G401 (cell line): ENCODE measurements at regions not wholly inside any gene's neighbourhood (a gene's known extent, or its start where the extent isn't known, plus 50 kb on each side); places are given as distances from the start of the nearest gene placed in this dataset.

Experiments
- DNase-seq: peaks from one replicate; pipeline ENCODE4 v3.0.0-alpha.2; 2015; ENCODE audit warnings: low spot score
- in situ Hi-C: cut with HindIII; loops from 2 replicates; pipeline ENCODE4 v1.10.0; 2016; ENCODE audit warnings: low sequenced_read_pairs, mixed read lengths

DNA sequence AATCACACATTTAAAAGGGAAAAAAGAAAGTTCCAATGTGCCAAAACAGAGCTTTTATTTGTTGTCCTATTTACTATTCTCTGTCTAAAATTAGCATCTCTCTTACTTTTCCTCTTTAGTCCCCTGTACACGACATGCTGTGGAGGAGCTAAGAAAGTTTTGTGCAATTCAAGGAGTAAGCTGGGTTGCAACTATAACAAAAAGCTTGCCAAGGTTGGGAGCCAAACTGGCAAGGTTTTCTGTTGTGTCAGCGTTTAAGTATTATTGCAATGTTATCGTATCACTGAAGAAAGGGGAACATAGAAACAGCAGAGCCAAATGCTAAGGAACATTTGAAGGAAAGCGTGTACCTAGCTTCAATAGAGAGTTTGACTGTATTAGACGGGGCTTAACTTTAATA, 680.8 kb downstream of the CETN3 start:
- in situ Hi-C loops: no loop called here

GRCh38 chr5:89728134-89728533, 681.4 kb downstream of the CETN3 start:
- in situ Hi-C loops: no loop called here
- no peak for DNase-seq

More for the DNA sequence above, 680.8 kb downstream of the CETN3 start:
- no peak for DNase-seq

DNA sequence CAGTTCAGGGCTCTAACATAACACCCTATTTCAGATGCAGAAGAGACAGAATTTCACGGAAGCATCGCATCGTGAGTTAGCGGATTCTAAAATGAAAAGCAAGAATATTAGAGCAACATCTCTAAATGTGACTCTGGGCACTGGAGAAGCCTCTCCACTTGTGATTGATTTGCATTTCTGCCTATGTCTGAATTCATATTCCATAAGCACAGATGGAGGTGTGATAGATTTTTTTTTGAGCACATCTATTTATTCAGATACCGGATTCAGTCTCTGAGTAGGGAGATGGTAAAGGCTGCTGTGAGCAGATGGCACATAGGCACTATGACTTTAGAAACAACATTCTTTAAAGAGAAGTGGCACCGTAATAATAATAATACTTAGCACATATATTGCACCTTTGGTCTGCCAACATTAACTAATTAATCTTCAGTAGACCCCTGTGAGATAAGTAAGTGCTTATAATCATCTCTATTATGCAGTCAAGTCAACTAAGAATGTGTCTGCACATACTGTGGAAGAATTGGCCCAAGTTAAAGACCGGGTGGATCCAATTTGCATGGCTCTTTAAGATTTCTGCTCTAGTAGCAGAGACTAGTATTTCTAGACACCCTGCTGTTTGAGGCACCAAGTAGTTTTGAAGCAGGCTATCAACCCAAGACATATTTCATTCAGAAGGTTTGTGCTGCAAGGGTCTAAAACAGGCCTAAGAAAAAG, 685.0 kb downstream of the CETN3 start:
- no peak for DNase-seq
- in situ Hi-C loops: no loop called here

GRCh38 chr5:89723907-89724306, 685.6 kb downstream of the CETN3 start:
- in situ Hi-C loops: no loop called here
- no peak for DNase-seq

- in situ Hi-C loops: no loop called here
- no peak for DNase-seq
These were observed 687.0 kb downstream of the CETN3 start for GRCh38 chr5:89722538-89722937.

DNA sequence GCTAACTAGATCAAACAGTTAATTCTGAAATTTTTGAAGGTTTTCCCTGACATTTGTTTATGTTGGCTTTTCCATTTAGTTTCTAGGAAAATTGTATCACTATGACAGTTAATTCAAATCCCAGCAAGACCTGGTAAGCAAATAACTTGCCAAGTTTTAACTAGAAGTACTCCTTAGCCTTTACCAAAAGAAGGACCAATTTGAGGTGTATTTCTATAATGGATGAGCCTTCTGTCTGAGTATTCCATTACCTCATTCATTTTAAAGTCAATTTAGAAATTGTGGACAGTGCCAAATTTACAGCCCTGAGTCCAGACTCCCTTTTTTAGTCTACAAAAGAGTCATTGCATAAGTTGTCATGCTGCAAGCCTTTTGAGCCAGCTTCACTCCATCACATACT, 687.6 kb downstream of the CETN3 start:
- in situ Hi-C loops: no loop called here
- no peak for DNase-seq

DNA sequence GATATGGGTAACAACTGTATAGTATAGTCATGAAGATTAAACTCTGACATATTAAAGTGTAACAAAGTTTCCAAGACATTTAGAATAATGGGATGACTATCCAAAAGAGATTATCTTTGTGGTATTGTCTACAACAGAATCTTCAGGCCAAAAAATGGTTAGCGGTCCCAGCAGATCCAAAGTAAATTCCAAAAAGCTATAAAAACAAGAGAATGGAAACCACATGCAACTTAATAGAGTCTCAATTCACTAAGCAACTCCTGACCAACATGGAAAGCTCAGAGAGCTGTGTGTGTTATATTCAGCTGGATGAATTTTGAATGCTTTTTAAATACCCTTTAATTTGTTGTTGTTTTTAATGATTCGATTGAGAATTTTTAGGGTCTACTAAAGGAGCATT, 688.2 kb downstream of the CETN3 start:
- no peak for DNase-seq
- in situ Hi-C loops: no loop called here

DNA sequence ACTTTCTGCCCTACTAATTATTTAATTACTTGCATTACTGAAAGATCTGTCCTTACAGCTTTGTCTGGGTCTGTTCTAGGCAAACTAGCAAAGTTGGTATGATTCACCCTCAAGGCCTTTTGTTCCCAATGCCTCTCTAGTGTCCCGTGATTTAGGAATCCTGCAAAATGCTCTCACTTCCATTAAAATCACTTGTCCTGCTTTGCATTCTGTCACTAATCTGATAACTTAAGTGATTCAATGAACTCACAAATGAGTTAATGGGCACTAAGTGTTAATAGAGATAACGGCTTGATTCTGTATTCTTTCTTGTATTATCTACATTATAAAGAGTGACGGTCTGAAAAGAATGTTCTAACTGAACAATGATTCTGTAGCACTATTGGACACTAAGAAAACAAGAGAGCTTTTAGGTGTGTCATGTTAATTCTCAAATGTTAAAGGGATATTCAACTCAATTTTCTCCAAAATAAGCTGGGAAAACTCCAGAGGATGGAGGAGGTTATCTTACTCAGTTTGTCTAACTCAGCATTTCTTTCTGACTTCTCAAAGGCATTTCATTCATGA, 697.3 kb downstream of the CETN3 start:
- no peak for DNase-seq
- in situ Hi-C loops: no loop called here

- DNase-seq: no peak
- in situ Hi-C loops: no loop called here
These were observed 698.0 kb downstream of the CETN3 start for GRCh38 chr5:89711526-89711925.

DNA sequence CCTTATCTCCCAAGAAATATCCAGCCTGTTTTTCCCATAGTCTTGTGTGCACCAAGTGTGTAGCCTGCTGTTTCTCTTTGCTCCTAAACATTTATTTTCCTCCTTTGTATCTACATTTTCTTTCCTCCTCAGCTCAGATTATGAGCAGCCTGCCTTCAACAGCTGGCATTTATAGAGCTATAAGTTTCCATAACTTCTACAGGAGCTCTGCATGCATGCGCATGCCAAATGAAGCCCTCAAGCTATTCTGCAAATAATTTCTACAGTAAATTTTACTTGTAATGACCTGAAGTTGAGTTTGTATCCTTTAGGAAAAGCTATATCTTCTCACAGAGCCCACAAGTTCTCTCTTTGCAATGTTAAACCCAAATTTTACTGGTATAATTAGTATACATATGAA, 699.5 kb downstream of the CETN3 start:
- in situ Hi-C loops: no loop called here
- DNase-seq: no peak

DNA sequence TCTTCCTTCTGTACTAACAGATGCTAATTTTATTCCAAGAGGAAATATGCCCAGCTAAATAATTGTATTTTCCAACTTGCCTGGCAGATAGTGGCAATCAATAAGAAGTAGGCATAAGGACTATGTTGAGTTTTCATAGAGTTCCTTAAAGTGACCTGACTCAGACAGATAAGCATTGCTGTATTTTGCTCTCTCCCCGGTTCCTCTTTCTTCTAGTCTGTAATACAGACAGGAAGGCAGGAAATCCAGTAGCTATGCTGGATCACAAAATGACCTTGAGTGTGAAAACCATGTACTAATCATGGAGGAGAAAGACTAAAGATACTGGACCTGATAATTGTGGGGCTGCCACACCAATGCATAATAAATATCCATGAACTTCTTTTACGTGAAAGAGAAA, 701.7 kb downstream of the CETN3 start:
- no peak for DNase-seq
- in situ Hi-C loops: no loop called here

DNA sequence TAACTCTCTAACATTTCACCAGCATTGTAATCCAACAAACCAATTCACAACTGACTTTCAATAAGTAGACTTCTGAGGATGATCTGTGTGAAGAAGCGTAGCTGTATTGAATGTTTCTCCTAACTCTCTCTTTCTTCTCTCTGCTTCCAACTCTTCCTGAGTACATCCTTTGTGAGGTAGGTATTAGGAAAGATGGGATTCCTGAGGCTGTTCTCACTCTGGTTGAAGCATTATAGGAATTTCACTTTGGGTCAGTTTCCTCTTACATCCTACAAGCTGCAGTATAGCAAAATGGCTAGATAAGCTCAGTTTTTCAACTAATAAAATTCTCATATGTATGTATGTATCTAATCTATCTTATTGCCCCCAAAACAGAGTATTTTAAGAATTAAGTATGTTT, 702.8 kb downstream of the CETN3 start:
- no peak for DNase-seq
- in situ Hi-C loops: no loop called here

- in situ Hi-C loops: no loop called here
- no peak for DNase-seq
These were observed 705.7 kb downstream of the CETN3 start for GRCh38 chr5:89703817-89704216.

- in situ Hi-C loops: no loop called here
- DNase-seq: no peak
These were observed 711.5 kb downstream of the CETN3 start for GRCh38 chr5:89698028-89698427.

DNA sequence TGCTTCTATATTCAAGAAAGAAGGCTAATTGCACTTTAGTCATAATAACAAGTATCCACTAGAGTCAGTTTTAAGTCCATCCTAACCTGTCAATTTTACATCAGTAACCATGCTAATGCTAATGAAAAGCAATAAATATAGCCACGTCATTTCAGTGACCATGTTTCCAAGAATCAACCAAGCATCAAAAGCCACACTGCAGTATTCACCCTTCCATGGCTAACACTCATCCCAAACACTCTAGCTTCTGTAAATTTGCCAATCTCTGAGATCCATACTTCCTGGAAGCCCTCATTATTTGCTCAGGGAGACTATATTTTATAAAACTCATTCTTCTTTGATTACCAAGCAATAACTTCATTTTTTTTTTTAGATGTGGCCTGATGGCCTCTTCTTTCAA, 712.0 kb downstream of the CETN3 start:
- no peak for DNase-seq
- in situ Hi-C loops: no loop called here

DNA sequence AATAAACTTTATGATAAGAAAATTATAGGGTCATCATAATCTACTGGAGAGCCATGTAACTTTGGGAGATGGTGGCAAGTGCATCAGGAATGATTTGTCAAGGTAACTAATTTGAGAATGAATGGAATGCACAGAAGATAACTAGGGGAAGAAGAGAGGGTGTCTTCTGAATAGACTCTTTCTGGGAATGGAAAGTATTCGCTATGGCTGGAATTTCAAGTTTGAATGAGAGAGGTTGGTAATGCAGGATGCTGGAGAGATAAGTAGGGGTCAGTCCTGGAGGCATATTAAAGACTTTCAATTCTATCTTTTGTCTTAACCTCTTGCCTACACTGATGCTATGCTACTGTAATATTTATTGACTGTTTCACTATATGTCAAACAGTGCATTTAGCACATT, 714.2 kb downstream of the CETN3 start:
- in situ Hi-C loops: no loop called here
- DNase-seq: no peak

GRCh38 chr5:89694026-89694550, 715.5 kb downstream of the CETN3 start:
- no peak for DNase-seq
- in situ Hi-C loops: no loop called here

- in situ Hi-C loops: no loop called here
- DNase-seq: no peak
These were observed 719.2 kb downstream of the CETN3 start for GRCh38 chr5:89690331-89690730.

DNA sequence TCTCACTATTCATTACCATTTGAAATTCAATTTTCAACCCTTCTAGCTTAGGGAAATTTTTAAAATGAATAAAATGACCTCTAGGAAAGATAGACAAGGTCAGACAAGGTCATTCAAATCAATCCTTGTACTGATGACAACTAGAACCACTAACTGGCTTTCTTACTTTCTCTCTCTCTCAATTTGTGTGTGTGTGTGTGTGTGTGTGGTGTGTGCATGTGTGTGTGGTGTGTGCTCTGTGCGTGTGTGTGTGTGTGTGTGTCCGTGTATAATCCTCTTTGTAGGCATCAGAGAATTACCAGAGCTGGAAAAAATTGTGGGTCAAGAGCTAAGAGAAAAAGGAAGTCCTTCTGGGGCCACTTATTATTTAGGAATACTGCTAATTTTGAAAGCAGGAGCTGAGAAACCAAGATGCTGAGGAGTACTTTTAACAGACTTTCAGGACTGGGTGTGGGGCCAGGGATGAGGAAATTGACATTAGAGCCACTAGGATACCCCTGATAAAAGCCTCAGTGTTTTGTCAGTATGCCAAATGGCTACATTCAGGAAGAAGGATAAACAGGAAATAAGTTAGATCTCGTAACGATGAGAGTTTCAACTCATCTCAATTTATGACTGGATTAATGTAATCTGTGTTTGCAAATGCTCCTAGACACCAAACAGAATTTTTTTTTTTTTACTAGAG, 723.3 kb downstream of the CETN3 start:
- no peak for DNase-seq
- in situ Hi-C loops: no loop called here

GRCh38 chr5:89676634-89677033, 732.9 kb downstream of the CETN3 start:
- in situ Hi-C loops: no loop called here
- no peak for DNase-seq

DNA sequence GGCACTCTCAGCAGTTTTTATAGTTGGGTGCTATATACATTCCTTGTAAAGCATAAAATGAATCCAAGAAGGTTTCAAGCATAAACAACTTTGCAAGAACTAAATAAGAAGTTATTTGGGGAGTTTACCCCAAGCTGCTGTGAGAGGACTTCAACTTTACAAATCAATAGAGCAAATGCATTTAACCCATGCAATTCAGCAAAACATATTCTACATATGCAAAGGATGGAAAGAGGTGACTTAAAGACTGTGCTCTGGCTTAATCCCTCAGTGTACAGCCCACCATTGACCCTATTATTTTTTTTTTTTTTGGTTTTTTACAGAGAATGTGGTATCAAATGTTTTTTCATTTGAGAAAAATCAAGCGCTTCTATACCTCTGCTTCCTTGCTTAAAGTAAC, 736.5 kb downstream of the CETN3 start:
- in situ Hi-C loops: no loop called here

More for the DNA sequence above, 736.5 kb downstream of the CETN3 start:
- DNase-seq: no peak
